Right forelimb (tissue), 1 donor: ENCODE measurements at regions not wholly inside any gene's neighbourhood (a gene's known extent, or its start where the extent isn't known, plus 50 kb on each side); places are given as distances from the start of the nearest gene placed in this dataset.
"Not testable (repeated sequence)": the region's sequence is repeated elsewhere in the genome, so short reads cannot be mapped to it uniquely, and the experiment has no call there.

Source experiments
- DNase-seq: peaks from one replicate; pipeline ENCODE4 v3.0.0-alpha.2; 2018

DNA sequence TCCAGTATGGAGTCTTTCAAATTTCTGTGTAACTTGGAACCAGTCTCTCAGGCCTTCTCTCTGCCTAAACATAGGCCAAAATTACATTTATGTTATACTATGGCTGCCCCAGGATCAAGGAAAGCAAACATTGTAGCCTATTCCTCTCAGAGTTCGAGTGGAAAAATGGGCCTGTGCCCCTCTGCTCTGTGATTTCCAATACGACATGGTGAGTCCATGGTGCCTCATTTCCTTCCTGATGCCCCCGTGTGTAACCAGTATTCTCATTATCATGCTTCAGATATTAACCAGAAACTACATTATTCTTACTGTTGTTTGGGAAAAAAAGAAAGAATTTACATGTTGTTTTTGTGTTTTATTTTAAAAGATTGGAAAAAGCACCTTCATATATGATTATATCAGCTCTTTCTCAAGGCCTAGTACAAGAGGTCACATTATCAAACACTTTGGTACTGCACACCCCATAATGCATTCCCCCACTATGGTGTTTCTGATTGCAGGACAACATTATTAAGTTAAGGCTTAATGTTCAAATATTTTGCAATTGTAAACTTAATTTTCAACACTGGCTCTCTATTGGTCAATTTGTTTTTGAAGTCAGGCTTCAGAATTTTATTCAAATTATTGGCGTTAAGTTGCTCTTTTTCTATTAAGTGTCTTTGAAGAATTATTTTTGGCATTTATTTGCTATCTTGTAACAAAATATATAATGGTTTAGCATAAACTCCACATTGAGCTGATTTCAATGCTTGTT, 151.8 kb upstream of the SLC27A6 start:
- DNase-seq: no peak

GRCh38 chr5:128815201-128815600, 150.1 kb upstream of the SLC27A6 start:
- no peak for DNase-seq

GRCh38 chr5:128825826-128826225, 139.5 kb upstream of the SLC27A6 start:
- DNase-seq: no peak

- DNase-seq: no peak
Observed at GRCh38 chr5:128826275-128826674, 139.0 kb upstream of the SLC27A6 start.

DNA sequence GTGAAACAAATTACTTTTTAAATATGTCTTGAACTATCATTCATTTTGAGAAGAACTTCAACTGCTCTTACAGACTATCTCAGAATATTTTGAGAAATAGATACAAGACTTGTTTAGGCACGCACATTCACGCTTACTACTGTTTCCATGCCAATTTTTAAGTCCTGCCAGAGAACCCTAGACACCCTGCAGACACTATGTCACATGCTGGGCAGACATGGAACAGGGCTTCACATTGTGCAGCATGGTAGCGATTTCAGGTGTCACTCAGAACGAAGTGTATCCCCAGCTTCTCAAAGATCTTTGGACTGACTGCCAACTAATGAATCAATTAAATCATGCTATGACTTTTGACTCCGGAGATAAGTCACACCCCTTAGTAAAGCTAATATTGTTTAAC, 128.7 kb upstream of the SLC27A6 start:
- DNase-seq: no peak

GRCh38 chr5:128838623-128839022, 126.7 kb upstream of the SLC27A6 start:
- no peak for DNase-seq

GRCh38 chr5:128842241-128842640, 123.0 kb upstream of the SLC27A6 start:
- DNase-seq: no peak

- DNase-seq: no peak
Observed at GRCh38 chr5:128844354-128844923, 120.8 kb upstream of the SLC27A6 start.

- no peak for DNase-seq
Observed at GRCh38 chr5:128850049-128850448, 115.2 kb upstream of the SLC27A6 start.

DNA sequence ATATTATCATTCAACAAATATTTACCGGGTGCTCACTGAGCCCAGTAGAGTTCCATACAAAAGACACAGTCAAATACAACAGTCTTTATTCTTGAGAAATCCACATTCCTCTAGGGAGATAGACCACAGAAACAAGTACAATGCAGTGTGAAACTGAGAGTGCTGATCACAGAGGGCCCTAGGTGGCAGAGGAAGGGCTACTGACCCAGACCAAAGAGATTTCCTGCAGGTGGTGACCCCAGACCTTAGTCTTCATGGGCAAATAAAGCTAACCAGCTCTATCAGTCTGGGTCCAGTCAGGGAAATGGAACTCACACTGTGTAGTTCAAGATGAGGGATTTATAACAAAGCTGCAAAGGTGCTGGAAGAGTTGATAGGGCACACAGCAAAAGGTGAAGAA, 110.4 kb upstream of the SLC27A6 start:
- no peak for DNase-seq

DNA sequence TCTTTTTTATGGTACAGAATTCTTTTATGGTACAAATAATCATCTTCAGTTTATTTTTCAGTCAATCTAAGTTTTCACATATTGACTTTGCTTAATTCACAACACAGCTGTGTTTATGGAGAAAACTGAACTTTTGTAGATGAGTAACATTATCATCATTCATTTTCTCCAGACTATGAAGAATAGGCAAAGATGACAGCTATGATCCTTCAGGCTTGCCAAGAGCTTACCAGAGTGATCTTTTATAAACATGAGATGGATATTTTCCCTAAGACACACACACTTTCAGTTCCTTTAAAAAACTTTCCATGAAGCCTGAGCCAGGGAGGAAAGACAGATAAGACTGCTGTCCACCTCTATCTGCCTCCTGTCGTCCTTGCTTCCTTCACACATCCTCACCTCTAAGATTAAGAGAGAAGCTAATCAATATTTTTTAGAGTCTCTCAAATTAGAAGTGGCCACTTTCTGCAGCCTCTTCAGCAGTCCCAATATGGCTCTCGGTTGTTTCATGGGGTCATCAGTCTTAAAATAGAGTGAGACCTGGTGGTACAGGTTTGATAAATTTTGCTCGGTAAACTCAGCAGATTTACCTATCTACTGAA, 108.1 kb upstream of the SLC27A6 start:
- DNase-seq: no peak

GRCh38 chr5:128858995-128859394, 106.3 kb upstream of the SLC27A6 start:
- no peak for DNase-seq

GRCh38 chr5:128861155-128861554, 104.1 kb upstream of the SLC27A6 start:
- not testable (repeated sequence) for DNase-seq

DNA sequence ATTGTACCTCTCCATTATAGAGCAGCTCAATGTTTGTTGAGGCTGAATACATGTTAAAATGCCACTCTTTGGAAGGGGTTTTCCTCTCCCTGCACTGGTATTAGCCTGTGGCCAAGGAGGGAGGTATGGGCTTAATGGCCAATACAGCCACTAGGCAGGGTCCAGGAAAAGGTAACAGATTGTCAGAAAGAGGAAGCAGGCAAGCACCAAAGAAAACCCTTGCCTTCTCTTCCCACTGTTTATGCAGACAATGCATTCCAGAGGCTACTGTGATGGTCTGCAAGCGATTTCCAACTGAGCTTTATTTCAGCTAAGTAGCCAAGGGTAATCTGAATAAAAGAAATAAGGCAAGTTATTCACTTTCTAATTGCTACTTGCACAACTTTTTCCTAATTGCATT, 95.3 kb upstream of the SLC27A6 start:
- DNase-seq: no peak

GRCh38 chr5:128870373-128870772, 94.9 kb upstream of the SLC27A6 start:
- DNase-seq: no peak

DNA sequence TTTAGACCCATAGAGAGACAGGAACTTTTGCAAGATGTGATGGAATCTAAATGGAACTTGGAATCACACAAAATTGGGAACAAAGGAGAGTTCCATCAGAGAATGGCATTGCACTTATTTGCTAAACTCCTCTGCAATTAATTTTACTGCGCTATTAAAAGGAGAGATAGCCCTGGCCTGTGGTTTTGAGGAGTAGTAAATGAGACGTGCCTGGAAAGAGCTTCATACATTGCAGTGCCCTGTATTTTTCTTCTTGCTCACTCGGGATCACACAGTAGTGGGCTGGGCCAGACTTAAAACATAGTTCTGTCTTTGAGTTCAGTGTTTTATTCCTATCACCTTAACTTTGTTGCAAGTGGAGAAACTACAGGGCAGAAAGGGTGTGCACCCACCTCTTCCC, 94.4 kb upstream of the SLC27A6 start:
- DNase-seq: no peak

GRCh38 chr5:128876569-128877382, 88.5 kb upstream of the SLC27A6 start:
- no peak for DNase-seq

GRCh38 chr5:128877476-128877875, 87.8 kb upstream of the SLC27A6 start:
- DNase-seq: no peak

- DNase-seq: no peak
Observed at GRCh38 chr5:128881502-128882018, 83.7 kb upstream of the SLC27A6 start.

GRCh38 chr5:128885649-128886255, 79.5 kb upstream of the SLC27A6 start:
- no peak for DNase-seq

DNA sequence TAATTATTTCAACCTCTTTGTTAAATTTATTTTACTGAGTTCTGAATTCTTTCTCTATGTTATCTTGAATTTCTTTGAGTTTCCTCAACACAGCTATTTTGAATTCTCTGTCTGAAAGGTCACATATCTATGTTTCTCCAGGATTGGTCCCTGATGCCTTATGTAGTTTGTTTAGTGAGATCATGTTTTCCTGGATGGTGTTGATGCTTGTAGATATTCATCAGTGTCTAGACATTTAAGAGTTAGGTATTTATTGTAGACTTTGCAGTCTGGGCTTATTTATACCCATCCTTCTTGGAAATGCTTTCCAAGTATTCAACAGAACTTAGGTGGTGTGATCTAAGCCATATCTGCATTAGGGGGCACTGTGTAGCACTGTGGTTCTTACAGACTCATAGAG, 70.2 kb upstream of the SLC27A6 start:
- DNase-seq: no peak

- no peak for DNase-seq
Observed at GRCh38 chr5:128896675-128897074, 68.6 kb upstream of the SLC27A6 start.

GRCh38 chr5:128903550-128903949, 61.7 kb upstream of the SLC27A6 start:
- DNase-seq: no peak
